ENCODE measurements at regions not wholly inside any gene's neighbourhood (a gene's known extent, or its start where the extent isn't known, plus 50 kb on each side); places are given as distances from the start of the nearest gene placed in this dataset.

DNA sequence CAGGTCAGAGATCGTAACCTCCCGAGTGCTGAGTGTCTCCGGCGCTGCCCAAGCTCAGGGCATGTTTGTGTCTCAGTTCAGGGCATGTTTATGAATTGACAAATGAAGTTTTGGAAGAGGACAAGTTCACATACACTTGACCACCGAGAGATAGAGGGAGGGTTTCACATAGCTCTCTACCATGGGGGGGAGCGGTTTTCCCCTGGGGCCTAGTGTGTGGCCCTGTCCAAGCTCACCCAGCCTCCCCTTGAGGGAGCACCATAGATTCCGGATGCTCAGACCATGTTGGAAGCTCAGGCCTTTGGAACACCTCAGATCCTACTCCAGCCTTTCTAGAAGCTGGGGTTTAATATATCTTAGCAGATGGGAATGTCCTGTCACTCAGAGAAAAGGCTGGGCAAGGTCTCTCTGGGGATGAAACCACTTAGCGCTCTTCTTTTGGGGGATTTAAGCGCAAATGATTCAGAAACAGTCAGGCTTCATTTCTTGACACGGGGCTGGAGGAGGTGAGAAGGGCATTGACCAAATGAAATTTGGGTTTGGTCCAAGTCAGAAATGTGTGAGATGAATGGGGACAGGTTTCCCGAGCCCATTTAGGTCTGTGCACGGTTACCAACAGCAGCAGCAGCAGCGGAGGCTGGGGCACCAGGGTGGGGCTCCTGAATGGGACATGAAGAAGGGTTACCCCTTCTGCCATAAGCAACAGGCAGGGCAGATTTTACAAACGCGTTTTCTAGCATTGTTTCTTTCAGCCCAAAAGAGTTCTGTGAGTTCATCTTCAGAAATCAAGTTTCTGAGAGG is 96.6 kb downstream of the METRNL start:
- intact Hi-C loops (cut with DNase I) = no loop called here
- FAIRE-seq = no peak
- TF ChIP-seq, protein P1, sequence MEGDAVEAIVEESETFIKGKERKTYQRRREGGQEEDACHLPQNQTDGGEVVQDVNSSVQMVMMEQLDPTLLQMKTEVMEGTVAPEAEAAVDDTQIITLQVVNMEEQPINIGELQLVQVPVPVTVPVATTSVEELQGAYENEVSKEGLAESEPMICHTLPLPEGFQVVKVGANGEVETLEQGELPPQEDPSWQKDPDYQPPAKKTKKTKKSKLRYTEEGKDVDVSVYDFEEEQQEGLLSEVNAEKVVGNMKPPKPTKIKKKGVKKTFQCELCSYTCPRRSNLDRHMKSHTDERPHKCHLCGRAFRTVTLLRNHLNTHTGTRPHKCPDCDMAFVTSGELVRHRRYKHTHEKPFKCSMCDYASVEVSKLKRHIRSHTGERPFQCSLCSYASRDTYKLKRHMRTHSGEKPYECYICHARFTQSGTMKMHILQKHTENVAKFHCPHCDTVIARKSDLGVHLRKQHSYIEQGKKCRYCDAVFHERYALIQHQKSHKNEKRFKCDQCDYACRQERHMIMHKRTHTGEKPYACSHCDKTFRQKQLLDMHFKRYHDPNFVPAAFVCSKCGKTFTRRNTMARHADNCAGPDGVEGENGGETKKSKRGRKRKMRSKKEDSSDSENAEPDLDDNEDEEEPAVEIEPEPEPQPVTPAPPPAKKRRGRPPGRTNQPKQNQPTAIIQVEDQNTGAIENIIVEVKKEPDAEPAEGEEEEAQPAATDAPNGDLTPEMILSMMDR (IDR thresholded peaks at IDR 0.05; ENCODE audit: borderline replicate concordance, extremely low read depth, insufficient read depth) = no peak

DNA sequence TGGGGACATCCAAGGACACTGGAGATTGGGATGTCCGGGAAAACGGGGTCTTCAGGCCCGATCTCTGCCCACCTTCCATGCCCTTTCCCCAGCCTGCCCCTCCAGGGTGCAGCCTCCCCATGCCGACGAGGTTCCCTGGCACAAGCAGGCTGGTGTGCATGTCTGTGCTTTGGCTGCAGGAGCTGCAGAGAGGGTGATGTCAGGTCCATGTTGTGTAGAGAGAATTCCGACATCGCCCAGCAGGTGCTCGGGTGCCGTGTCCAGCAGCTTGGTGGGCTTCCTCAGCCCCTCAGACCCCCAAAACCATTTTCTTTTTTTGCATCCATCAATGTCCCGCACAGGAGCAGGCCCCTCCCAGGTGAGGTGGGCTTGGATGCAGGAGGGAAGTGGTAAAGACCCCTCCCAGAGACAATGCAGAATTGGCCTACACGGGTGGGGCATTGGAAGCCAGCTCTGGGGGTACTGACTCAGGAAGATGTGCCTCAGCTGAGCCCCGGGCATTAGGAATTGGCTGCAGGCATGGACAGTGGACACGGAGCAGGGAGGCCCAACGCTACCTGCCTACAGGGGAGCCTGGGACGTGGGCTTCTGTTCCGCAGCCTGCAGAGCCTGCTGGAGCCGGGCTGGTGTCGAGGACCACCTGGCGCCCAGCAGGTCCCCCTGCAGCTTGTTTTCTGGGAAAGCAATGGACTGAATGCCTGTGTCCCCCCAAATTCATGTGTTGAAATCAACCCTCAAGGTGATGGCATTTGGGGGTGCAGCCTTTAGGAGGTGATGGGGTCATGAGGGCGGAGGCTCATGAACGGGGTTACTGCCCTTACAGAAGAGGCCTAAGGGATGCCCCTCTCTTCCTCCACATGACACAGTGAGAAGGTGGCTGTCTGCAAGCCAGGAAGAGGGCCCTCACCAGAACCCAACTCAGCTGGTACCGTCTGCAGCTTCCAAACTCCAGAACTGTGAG is 97.5 kb downstream of the METRNL start:
- Histone ChIP-seq H3K4me3 (ENCODE audit: low read length in 3 of 3) (no peak overlapping the region), H3K9ac (ENCODE audit: low read length in 3 of 3) (no peak overlapping the region), H3K27me3 (ENCODE audit: control insufficient read depth, insufficient read depth, low read length) (no peaks in the 10 kb centered on the region), H3K36me3 (ENCODE audit: control insufficient read depth in 2 of 3, insufficient read depth in 3 of 3, low read length in 3 of 3) (no peaks in the 10 kb centered on the region), H3K4me1 (ENCODE audit: control insufficient read depth in 2 of 3, insufficient read depth in 2 of 3, low read depth in 1 of 3, low read length in 3 of 3) (no peaks in the 10 kb centered on the region), H3K9me3 (ENCODE audit: control insufficient read depth in 2 of 3, insufficient read depth in 1 of 3, low read length in 3 of 3) (no peaks in the 10 kb centered on the region), H3K27ac (ENCODE audit: low read depth in 2 of 2, low read length in 2 of 2) (no peak overlapping the region)
- FAIRE-seq = no peak
- TF ChIP-seq, protein P1 (IDR thresholded peaks at IDR 0.05; ENCODE audit: borderline replicate concordance, extremely low read depth, insufficient read depth) = no peak
- DNase-seq = peak in 1 of 5 donors; percentile 33
- intact Hi-C loops (cut with DNase I) = no loop called here

More for the DNA sequence above, 96.6 kb downstream of the METRNL start:
- H3K9ac ChIP-seq (ENCODE audit: low read length in 3 of 3) = no peak overlapping the region
- no peaks in the 10 kb centered on the region for H3K27me3 ChIP-seq (ENCODE audit: control insufficient read depth, insufficient read depth, low read length)
- DNase-seq = peak in 1 of 5 donors; percentile 28
- no peak overlapping the region for H3K27ac ChIP-seq (ENCODE audit: low read depth in 2 of 2, low read length in 2 of 2)
- H3K36me3 ChIP-seq (ENCODE audit: control insufficient read depth in 2 of 3, insufficient read depth in 3 of 3, low read length in 3 of 3) = no peaks in the 10 kb centered on the region
- H3K4me3 ChIP-seq (ENCODE audit: low read length in 3 of 3) = no peak overlapping the region
- H3K4me1 ChIP-seq (ENCODE audit: control insufficient read depth in 2 of 3, insufficient read depth in 2 of 3, low read depth in 1 of 3, low read length in 3 of 3) = no peaks in the 10 kb centered on the region
- H3K9me3 ChIP-seq (ENCODE audit: control insufficient read depth in 2 of 3, insufficient read depth in 1 of 3, low read length in 3 of 3) = no peaks in the 10 kb centered on the region

DNA sequence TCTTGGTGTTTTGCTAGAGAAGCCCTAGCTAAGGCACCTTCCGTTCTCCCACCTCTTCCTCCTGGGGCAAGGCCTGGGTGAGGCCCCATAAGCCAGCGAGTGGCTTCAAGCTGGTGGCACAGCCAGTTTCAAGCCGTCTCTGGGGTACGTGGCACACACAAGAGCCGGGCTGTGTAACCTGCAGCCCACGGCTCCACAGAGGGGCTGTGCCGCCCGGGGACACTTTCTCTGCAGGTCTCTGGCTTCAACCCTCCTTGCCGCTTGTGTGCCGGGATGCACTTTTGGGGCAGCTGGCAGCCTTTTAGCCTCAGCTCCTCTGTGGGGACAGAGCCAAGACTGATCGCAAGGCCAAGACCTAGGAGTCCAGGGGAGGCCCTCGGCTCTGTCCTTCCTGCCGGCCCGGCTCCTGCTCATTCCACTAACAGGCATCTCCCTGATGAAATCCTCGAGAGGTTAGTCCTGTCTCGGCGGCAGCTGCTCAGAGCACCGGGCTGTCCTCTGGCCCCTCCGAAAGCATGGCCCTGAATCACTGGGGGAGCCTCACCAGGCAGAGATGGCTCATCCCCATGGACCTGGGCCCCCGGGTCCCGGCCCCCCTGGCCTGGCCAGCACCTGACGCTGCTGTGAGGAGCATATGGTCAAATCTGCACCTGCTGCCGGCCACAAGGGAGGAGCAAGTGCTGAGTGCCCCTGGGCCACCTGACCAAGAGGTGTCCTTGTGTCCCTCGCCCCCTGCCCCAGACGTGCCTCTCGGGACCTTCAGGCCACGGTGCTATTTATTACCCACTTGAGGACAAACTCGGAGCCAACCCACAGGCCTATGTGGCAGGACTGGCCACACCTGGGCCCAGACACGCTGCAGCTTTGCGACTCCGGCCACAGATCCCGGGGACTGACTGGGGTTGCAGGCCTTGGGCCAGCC is 98.5 kb downstream of the METRNL start:
- DNase-seq (peak in 2 of 5 donors; percentile 35 to 68), FAIRE-seq (no peak)
- intact Hi-C loops (cut with DNase I) = no loop called here

More for the DNA sequence above, 98.5 kb downstream of the METRNL start:
- no peaks in the 10 kb centered on the region for H3K36me3 ChIP-seq (ENCODE audit: control insufficient read depth in 2 of 3, insufficient read depth in 3 of 3, low read length in 3 of 3)
- peaks cover 0 to 2% (median 0%) of the 10 kb centered on the region in 3 donors for H3K4me1 ChIP-seq (ENCODE audit: control insufficient read depth in 2 of 3, insufficient read depth in 2 of 3, low read depth in 1 of 3, low read length in 3 of 3)
- H3K4me3 ChIP-seq (ENCODE audit: low read length in 3 of 3) = no peak overlapping the region
- H3K27ac ChIP-seq (ENCODE audit: low read depth in 2 of 2, low read length in 2 of 2) = no peak overlapping the region
- no peaks in the 10 kb centered on the region for H3K9me3 ChIP-seq (ENCODE audit: control insufficient read depth in 2 of 3, insufficient read depth in 1 of 3, low read length in 3 of 3)
- TF ChIP-seq, protein P1 (IDR thresholded peaks at IDR 0.05; ENCODE audit: borderline replicate concordance, extremely low read depth, insufficient read depth) = no peak
- no peak overlapping the region for H3K9ac ChIP-seq (ENCODE audit: low read length in 3 of 3)
- H3K27me3 ChIP-seq (ENCODE audit: control insufficient read depth, insufficient read depth, low read length) = no peaks in the 10 kb centered on the region
